Skin epidermis (tissue), 12 donors: ENCODE measurements at regions not wholly inside any gene's neighbourhood (a gene's known extent, or its start where the extent isn't known, plus 50 kb on each side); places are given as distances from the start of the nearest gene placed in this dataset.

Experiments
- H3K27ac ChIP-seq, 21 experiments: fragments of 200-600 bp; sonication (generic) in 11 of 21; one replicate each; pipeline ENCODE4 v1.5.0; 2020; ENCODE audit warnings: mild to moderate bottlenecking in 3 of 21, inconsistent platforms in 2 of 21, moderate library complexity in 2 of 21
- H3K4me3 ChIP-seq, 7 experiments: fragments of 200-600 bp; sonication (generic) in 2 of 7; one replicate each; pipeline ENCODE4 v1.5.0; 2020; ENCODE audit warnings: inconsistent platforms in 2 of 7, mild to moderate bottlenecking in 2 of 7, moderate library complexity in 1 of 7

GRCh38 chr6:40280231-40280630 is 306.9 kb downstream of the LRFN2 start:
- no peak overlapping the region for H3K4me3 ChIP-seq
- no peak overlapping the region for H3K27ac ChIP-seq

- Histone ChIP-seq H3K27ac (no peak overlapping the region), H3K4me3 (no peak overlapping the region)
Measured at GRCh38 chr6:40276141-40276540, 311.0 kb downstream of the LRFN2 start.

GRCh38 chr6:40274058-40274457 is 313.1 kb downstream of the LRFN2 start:
- no peak overlapping the region for H3K4me3 ChIP-seq
- H3K27ac ChIP-seq: no peak overlapping the region

- H3K4me3 ChIP-seq: no peak overlapping the region
- H3K27ac ChIP-seq: no peak overlapping the region
Measured at GRCh38 chr6:40268614-40269013, 318.6 kb downstream of the LRFN2 start.

- no peak overlapping the region for H3K4me3 ChIP-seq
- H3K27ac ChIP-seq: no peak overlapping the region
Measured at GRCh38 chr6:40268166-40268565, 319.0 kb downstream of the LRFN2 start.

- Histone ChIP-seq H3K27ac (no peak overlapping the region), H3K4me3 (no peak overlapping the region)
Measured at GRCh38 chr6:40265615-40266014, 321.5 kb downstream of the LRFN2 start.

- no peak overlapping the region for H3K4me3 ChIP-seq
- H3K27ac ChIP-seq: no peak overlapping the region
Measured at GRCh38 chr6:40263970-40264369, 323.2 kb downstream of the LRFN2 start.

- Histone ChIP-seq H3K27ac (no peak overlapping the region), H3K4me3 (no peak overlapping the region)
Measured at GRCh38 chr6:40262363-40262762, 324.8 kb downstream of the LRFN2 start.

- Histone ChIP-seq H3K27ac (no peak overlapping the region), H3K4me3 (no peak overlapping the region)
Measured at GRCh38 chr6:40258531-40258930, 324.3 kb upstream of the MOCS1 start.

GRCh38 chr6:40256831-40257230 is 322.6 kb upstream of the MOCS1 start:
- no peak overlapping the region for H3K27ac ChIP-seq
- no peak overlapping the region for H3K4me3 ChIP-seq

- H3K4me3 ChIP-seq: no peak overlapping the region
- H3K27ac ChIP-seq: no peak overlapping the region
Measured at GRCh38 chr6:40256224-40256623, 322.0 kb upstream of the MOCS1 start.

GRCh38 chr6:40253420-40253819 is 319.2 kb upstream of the MOCS1 start:
- Histone ChIP-seq H3K4me3 (no peak overlapping the region), H3K27ac (no peak overlapping the region)

- no peak overlapping the region for H3K4me3 ChIP-seq
- no peak overlapping the region for H3K27ac ChIP-seq
Measured at GRCh38 chr6:40252531-40253258, 318.4 kb upstream of the MOCS1 start.

- H3K27ac ChIP-seq: no peak overlapping the region
Measured at GRCh38 chr6:40251637-40252300, 317.5 kb upstream of the MOCS1 start.

GRCh38 chr6:40249935-40250334 is 315.7 kb upstream of the MOCS1 start:
- H3K27ac ChIP-seq: no peak overlapping the region
- H3K4me3 ChIP-seq: no peak overlapping the region

More at GRCh38 chr6:40251637-40252300, 317.5 kb upstream of the MOCS1 start:
- no peak overlapping the region for H3K4me3 ChIP-seq

- no peak overlapping the region for H3K27ac ChIP-seq
- H3K4me3 ChIP-seq: no peak overlapping the region
Measured at GRCh38 chr6:40247516-40248115, 313.4 kb upstream of the MOCS1 start.

GRCh38 chr6:40244699-40245098 is 310.4 kb upstream of the MOCS1 start:
- H3K4me3 ChIP-seq: no peak overlapping the region
- H3K27ac ChIP-seq: no peak overlapping the region

GRCh38 chr6:40232698-40233097 is 298.4 kb upstream of the MOCS1 start:
- Histone ChIP-seq H3K4me3 (no peak overlapping the region), H3K27ac (no peak overlapping the region)

GRCh38 chr6:40227735-40228134 is 293.5 kb upstream of the MOCS1 start:
- no peak overlapping the region for H3K4me3 ChIP-seq
- no peak overlapping the region for H3K27ac ChIP-seq

- Histone ChIP-seq H3K4me3 (no peak overlapping the region), H3K27ac (no peak overlapping the region)
Measured at GRCh38 chr6:40222354-40222753, 288.1 kb upstream of the MOCS1 start.

GRCh38 chr6:40219799-40220198 is 285.5 kb upstream of the MOCS1 start:
- Histone ChIP-seq H3K27ac (no peak overlapping the region), H3K4me3 (no peak overlapping the region)
